NB4 (cell line): ENCODE measurements at regions not wholly inside any gene's neighbourhood (a gene's known extent, or its start where the extent isn't known, plus 50 kb on each side); places are given as distances from the start of the nearest gene placed in this dataset.

ENCODE experiments used
- POLR2A ChIP-seq: IDR thresholded peaks from 2 replicates; pipeline ENCODE4 v1.6.1; 2011; ENCODE audit warnings: mild to moderate bottlenecking; ENCODE audit not compliant: insufficient read length; ENCODE audit errors: extremely low read depth
- TF ChIP-seq, protein P1 (sequence below): IDR thresholded peaks from one replicate; pipeline ENCODE4 v1.5.1; 2012; ENCODE audit warnings: low read depth, low read length

DNA sequence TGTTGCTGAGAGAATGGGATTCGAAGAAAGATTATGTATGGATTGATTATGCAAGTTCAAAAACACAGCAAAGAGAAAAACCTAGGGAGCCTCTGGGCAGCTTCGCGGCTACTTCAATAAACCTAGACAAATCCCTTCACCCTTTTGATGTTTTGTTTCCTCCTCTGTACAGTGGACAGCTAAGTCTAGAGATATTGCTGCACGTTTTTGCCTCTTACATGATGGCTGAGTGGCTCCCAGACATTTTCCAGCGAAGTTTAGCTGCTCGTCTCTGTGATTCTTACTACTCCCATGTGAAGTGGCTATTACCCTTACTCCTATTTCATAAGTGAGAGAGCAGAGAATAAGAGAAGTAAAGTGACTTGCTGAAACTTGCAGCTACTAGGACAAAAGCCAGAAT lies 695.0 kb upstream of the GRM7 start:
- TF ChIP-seq, protein P1, sequence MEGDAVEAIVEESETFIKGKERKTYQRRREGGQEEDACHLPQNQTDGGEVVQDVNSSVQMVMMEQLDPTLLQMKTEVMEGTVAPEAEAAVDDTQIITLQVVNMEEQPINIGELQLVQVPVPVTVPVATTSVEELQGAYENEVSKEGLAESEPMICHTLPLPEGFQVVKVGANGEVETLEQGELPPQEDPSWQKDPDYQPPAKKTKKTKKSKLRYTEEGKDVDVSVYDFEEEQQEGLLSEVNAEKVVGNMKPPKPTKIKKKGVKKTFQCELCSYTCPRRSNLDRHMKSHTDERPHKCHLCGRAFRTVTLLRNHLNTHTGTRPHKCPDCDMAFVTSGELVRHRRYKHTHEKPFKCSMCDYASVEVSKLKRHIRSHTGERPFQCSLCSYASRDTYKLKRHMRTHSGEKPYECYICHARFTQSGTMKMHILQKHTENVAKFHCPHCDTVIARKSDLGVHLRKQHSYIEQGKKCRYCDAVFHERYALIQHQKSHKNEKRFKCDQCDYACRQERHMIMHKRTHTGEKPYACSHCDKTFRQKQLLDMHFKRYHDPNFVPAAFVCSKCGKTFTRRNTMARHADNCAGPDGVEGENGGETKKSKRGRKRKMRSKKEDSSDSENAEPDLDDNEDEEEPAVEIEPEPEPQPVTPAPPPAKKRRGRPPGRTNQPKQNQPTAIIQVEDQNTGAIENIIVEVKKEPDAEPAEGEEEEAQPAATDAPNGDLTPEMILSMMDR, result no peak
- TF ChIP-seq POLR2A, result no peak
